H9 (cell line): ENCODE measurements at regions not wholly inside any gene's neighbourhood (a gene's known extent, or its start where the extent isn't known, plus 50 kb on each side); places are given as distances from the start of the nearest gene placed in this dataset.

Experiments
- DNase-seq: peaks from one replicate; pipeline ENCODE4 v3.0.0-alpha.2; 2017
- H2AFZ ChIP-seq: one replicate; pipeline ENCODE4 v1.6.1; 2013; ENCODE audit warnings: mild to moderate bottlenecking, low read length, control low read depth, moderate library complexity
- H2AK5ac ChIP-seq: 2 replicates; pipeline ENCODE4 v1.6.1; 2013; ENCODE audit warnings: low read length, control low read depth, mixed read lengths; ENCODE audit not compliant: insufficient read length
- H2BK120ac ChIP-seq: one replicate; pipeline ENCODE4 v1.6.1; 2013; ENCODE audit warnings: low read depth, mild to moderate bottlenecking, low read length, control low read depth, inconsistent platforms; ENCODE audit not compliant: poor library complexity, severe bottlenecking
- H2BK12ac ChIP-seq: 2 replicates; pipeline ENCODE4 v1.6.1; 2013; ENCODE audit warnings: low read length, control low read depth, mixed read lengths, low read depth; ENCODE audit not compliant: insufficient read length
- H2BK15ac ChIP-seq: 2 replicates; pipeline ENCODE4 v1.6.1; 2013; ENCODE audit warnings: low read depth, low read length, control low read depth
- H2BK20ac ChIP-seq: one replicate; pipeline ENCODE4 v1.6.1; 2013; ENCODE audit warnings: low read depth, mild to moderate bottlenecking, low read length, control low read depth, inconsistent platforms; ENCODE audit not compliant: poor library complexity, severe bottlenecking
- H2BK5ac ChIP-seq: 2 replicates; pipeline ENCODE4 v1.6.1; 2013; ENCODE audit warnings: low read length, control low read depth, mixed read lengths; ENCODE audit not compliant: insufficient read length
- H3K14ac ChIP-seq: 2 replicates; pipeline ENCODE4 v1.6.1; 2013; ENCODE audit warnings: low read length, control low read depth; ENCODE audit not compliant: insufficient read depth
- H3K18ac ChIP-seq: 2 replicates; pipeline ENCODE4 v1.6.1; 2013; ENCODE audit warnings: low read depth, mild to moderate bottlenecking, mixed read lengths, low read length, control low read depth; ENCODE audit not compliant: insufficient read length
- H3K23ac ChIP-seq: 2 replicates; pipeline ENCODE4 v1.6.1; 2013; ENCODE audit warnings: low read length, control low read depth, mixed read lengths, low read depth; ENCODE audit not compliant: insufficient read length
- H3K23me2 ChIP-seq: 2 replicates; pipeline ENCODE4 v1.6.1; 2013; ENCODE audit warnings: low read depth, mild to moderate bottlenecking, mixed read lengths, low read length, control low read depth; ENCODE audit not compliant: insufficient read length, poor library complexity, severe bottlenecking
- H3K27ac ChIP-seq: 2 replicates; pipeline ENCODE4 v1.5.1; 2013; ENCODE audit warnings: low read length, control low read depth, mixed read lengths, low read depth; ENCODE audit not compliant: insufficient read length
- H3K27me3 ChIP-seq: 2 replicates; pipeline ENCODE4 v1.6.1; 2013; ENCODE audit warnings: low read length, control low read depth, inconsistent platforms; ENCODE audit not compliant: insufficient read depth
- H3K4ac ChIP-seq: 2 replicates; pipeline ENCODE4 v1.6.1; 2013; ENCODE audit warnings: low read depth, mild to moderate bottlenecking, control low read depth, inconsistent platforms, low read length, moderate library complexity
- H3K4me1 ChIP-seq: 2 replicates; pipeline ENCODE4 v1.6.1; 2013; ENCODE audit warnings: low read length, control low read depth, inconsistent platforms; ENCODE audit not compliant: insufficient read depth
- H3K4me2 ChIP-seq: 2 replicates; pipeline ENCODE4 v1.6.1; 2013; ENCODE audit warnings: low read length, control low read depth, mixed read lengths; ENCODE audit not compliant: insufficient read length, insufficient read depth
- H3K56ac ChIP-seq: 2 replicates; pipeline ENCODE4 v1.6.1; 2013; ENCODE audit warnings: low read depth, mild to moderate bottlenecking, mixed read lengths, low read length, control low read depth; ENCODE audit not compliant: insufficient read length
- H3K79me1 ChIP-seq: 2 replicates; pipeline ENCODE4 v1.6.1; 2013; ENCODE audit warnings: low read depth, mild to moderate bottlenecking, moderate library complexity, low read length, control low read depth, inconsistent platforms; ENCODE audit not compliant: insufficient read depth, poor library complexity, severe bottlenecking
- H3K79me2 ChIP-seq: 2 replicates; pipeline ENCODE4 v1.6.1; 2013; ENCODE audit warnings: low read length, control low read depth, inconsistent platforms; ENCODE audit not compliant: insufficient read depth
- H3K9ac ChIP-seq: 2 replicates; pipeline ENCODE4 v1.6.1; 2013; ENCODE audit warnings: low read length, control low read depth, mixed read lengths; ENCODE audit not compliant: insufficient read length; ENCODE audit errors: extremely low read depth
- H3K9me3 ChIP-seq: one replicate; pipeline ENCODE4 v1.6.1; 2013; ENCODE audit warnings: low read depth, low read length, inconsistent platforms; ENCODE audit not compliant: control insufficient read depth
- H3T11ph ChIP-seq: one replicate; pipeline ENCODE4 v1.6.1; 2013; ENCODE audit warnings: mild to moderate bottlenecking, low read length, control low read depth, inconsistent platforms
- H4K20me1 ChIP-seq: one replicate; pipeline ENCODE4 v1.6.1; 2013; ENCODE audit not compliant: control insufficient read depth, insufficient read length, insufficient read depth
- H4K5ac ChIP-seq: 2 replicates; pipeline ENCODE4 v1.6.1; 2013; ENCODE audit warnings: low read depth, mild to moderate bottlenecking, mixed read lengths, low read length, control low read depth; ENCODE audit not compliant: insufficient read length
- H4K8ac ChIP-seq: replicated peaks from 2 replicates; pipeline ENCODE4 v1.6.1; 2013; ENCODE audit warnings: low read length, control low read depth, mixed read lengths, low read depth; ENCODE audit not compliant: insufficient read length
- H4K91ac ChIP-seq: 2 replicates; pipeline ENCODE4 v1.6.1; 2013; ENCODE audit warnings: low read depth, mild to moderate bottlenecking, moderate library complexity, mixed read lengths, low read length, control low read depth; ENCODE audit not compliant: insufficient read length
- H3K27ac Mint-ChIP-seq, 3 experiments: 2 replicates in 2 of 3; 3 replicates in 1 of 3; pipeline ENCODE4 v1.8.0; 2020 to 2021; ENCODE audit warnings: mixed read lengths in 3 of 3, mild to moderate bottlenecking in 1 of 3, moderate library complexity in 1 of 3
- H3K27me3 Mint-ChIP-seq: 2 replicates; pipeline ENCODE4 v1.8.0; 2021; ENCODE audit warnings: low read depth, mild to moderate bottlenecking, moderate library complexity, mixed read lengths
- H3K36me3 Mint-ChIP-seq, 3 experiments: 2 replicates in 2 of 3; 3 replicates in 1 of 3; pipeline ENCODE4 v1.8.0; 2020 to 2021; ENCODE audit warnings: low read depth in 3 of 3, mixed read lengths in 3 of 3; ENCODE audit not compliant: insufficient read depth in 1 of 3
- H3K4me1 Mint-ChIP-seq, 2 experiments: 2 replicates each; pipeline ENCODE4 v1.8.0; 2020; ENCODE audit warnings: mixed read lengths in 2 of 2
- H3K4me3 Mint-ChIP-seq, 2 experiments: 2 replicates in 1 of 2; 3 replicates in 1 of 2; pipeline ENCODE4 v1.8.0; 2020 to 2021; ENCODE audit warnings: mild to moderate bottlenecking in 2 of 2, mixed read lengths in 2 of 2, moderate library complexity in 1 of 2
- H3K9me3 Mint-ChIP-seq, 2 experiments: 2 replicates in 1 of 2; 3 replicates in 1 of 2; pipeline ENCODE4 v1.8.0; 2020; ENCODE audit warnings: mild to moderate bottlenecking in 2 of 2, mixed read lengths in 2 of 2, moderate library complexity in 1 of 2
- WGBS: extraction: QIAGEN DNeasy Blood & Tissue Kit; methylation state at CpG from one replicate; pipeline ENCODE4 v1.1.7; 2013; ENCODE audit warnings: missing lambda C conversion rate, low lambda C conversion rate, mixed read lengths; ENCODE audit not compliant: insufficient read length; ENCODE audit errors: extremely low coverage; 5-methylcytosine and 5-hydroxymethylcytosine counted together
- TF ChIP-seq, protein P1 (sequence below): fragments of 200-600 bp; sonication (generic); conservative IDR thresholded peaks from 3 replicates; pipeline ENCODE4 v1.8.0; 2021; ENCODE audit warnings: antibody characterized with exemption, mild to moderate bottlenecking

DNA sequence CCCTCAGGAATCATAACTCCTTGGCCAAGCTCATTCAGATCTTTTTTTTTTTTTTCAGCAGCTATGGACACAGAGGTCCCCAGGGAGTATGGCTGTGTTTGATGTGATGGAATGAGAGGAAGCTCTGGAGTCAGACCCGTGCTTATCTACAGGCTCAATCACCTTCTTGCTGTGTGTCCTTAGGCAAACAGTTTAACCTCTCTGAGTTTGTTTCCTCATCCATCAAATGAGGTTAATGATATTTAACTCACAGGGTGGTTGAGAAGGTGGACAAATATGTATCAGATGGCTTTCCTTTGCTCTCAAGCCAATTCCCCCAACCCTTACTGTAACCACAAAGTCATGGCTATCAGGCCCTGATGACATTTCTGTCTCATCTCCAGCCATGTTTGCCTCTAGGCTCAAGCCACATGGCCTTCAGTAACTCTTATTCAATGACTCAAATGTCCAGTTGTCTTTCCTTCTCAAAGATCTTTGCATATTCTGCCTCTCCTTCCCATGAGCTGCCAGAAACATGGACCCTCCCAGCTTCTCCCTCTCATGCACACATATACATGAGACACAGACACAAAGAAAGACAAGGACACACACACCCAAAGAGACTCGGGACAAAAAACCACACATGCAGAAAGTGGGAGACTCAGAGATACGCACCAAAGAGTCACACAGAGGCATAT, 303.5 kb upstream of the KAZN start:
- Histone ChIP-seq H3K9ac (no peak overlapping the region), H3K18ac (no peak overlapping the region)
- no peak overlapping the region; a peak in 2 of 7 replicates for H3K27ac Mint-ChIP-seq

More for the DNA sequence above, 303.5 kb upstream of the KAZN start:
- peaks cover 29 to 30% of the 10 kb centered on the region in 2 experiments for H3K4me1 Mint-ChIP-seq
- peaks cover 1% of the 10 kb centered on the region for H3K27me3 Mint-ChIP-seq
- no peak overlapping the region for H2BK5ac ChIP-seq
- H3K79me2 ChIP-seq = no peaks in the 10 kb centered on the region
- no peaks in the 10 kb centered on the region for H3K9me3 ChIP-seq
- DNase-seq = no peak
- H2BK12ac ChIP-seq = no peak overlapping the region
- H3K79me1 ChIP-seq = no peaks in the 10 kb centered on the region
- no peaks in the 10 kb centered on the region for H3K27me3 ChIP-seq
- H4K5ac ChIP-seq = no peak overlapping the region
- H3K4ac ChIP-seq = no peak overlapping the region
- no peak overlapping the region for H3K23ac ChIP-seq
- no peak overlapping the region for H3K4me2 ChIP-seq
- H4K91ac ChIP-seq = no peak overlapping the region
- H3K23me2 ChIP-seq = no peaks in the 10 kb centered on the region
- TF ChIP-seq, protein P1, sequence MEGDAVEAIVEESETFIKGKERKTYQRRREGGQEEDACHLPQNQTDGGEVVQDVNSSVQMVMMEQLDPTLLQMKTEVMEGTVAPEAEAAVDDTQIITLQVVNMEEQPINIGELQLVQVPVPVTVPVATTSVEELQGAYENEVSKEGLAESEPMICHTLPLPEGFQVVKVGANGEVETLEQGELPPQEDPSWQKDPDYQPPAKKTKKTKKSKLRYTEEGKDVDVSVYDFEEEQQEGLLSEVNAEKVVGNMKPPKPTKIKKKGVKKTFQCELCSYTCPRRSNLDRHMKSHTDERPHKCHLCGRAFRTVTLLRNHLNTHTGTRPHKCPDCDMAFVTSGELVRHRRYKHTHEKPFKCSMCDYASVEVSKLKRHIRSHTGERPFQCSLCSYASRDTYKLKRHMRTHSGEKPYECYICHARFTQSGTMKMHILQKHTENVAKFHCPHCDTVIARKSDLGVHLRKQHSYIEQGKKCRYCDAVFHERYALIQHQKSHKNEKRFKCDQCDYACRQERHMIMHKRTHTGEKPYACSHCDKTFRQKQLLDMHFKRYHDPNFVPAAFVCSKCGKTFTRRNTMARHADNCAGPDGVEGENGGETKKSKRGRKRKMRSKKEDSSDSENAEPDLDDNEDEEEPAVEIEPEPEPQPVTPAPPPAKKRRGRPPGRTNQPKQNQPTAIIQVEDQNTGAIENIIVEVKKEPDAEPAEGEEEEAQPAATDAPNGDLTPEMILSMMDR = no peak
- H3K36me3 Mint-ChIP-seq = peaks cover 2 to 14% (median 6%) of the 10 kb centered on the region in 3 experiments; a peak in 5 of 7 replicates
- peaks cover 6 to 8% of the 10 kb centered on the region in 2 experiments for H3K9me3 Mint-ChIP-seq
- no peak overlapping the region for H3K4me3 Mint-ChIP-seq
- H3K27ac ChIP-seq = no peak overlapping the region
- H3K56ac ChIP-seq = no peak overlapping the region
- WGBS = no CpG with 5 or more reads among the region's 3 CpGs
- H2AK5ac ChIP-seq = no peak overlapping the region
- no peak overlapping the region for H2AFZ ChIP-seq
- H3T11ph ChIP-seq = no peak overlapping the region
- H2BK120ac ChIP-seq = no peak overlapping the region
- no peak overlapping the region for H4K8ac ChIP-seq
- no peak overlapping the region for H3K14ac ChIP-seq
- H2BK20ac ChIP-seq = no peak overlapping the region
- H4K20me1 ChIP-seq = no peaks in the 10 kb centered on the region
- H2BK15ac ChIP-seq = no peak overlapping the region
- peaks cover 11% of the 10 kb centered on the region; the same call in 1 of the 2 replicates for H3K4me1 ChIP-seq
